ENCODE measurements at regions not wholly inside any gene's neighbourhood (a gene's known extent, or its start where the extent isn't known, plus 50 kb on each side); places are given as distances from the start of the nearest gene placed in this dataset.

DNA sequence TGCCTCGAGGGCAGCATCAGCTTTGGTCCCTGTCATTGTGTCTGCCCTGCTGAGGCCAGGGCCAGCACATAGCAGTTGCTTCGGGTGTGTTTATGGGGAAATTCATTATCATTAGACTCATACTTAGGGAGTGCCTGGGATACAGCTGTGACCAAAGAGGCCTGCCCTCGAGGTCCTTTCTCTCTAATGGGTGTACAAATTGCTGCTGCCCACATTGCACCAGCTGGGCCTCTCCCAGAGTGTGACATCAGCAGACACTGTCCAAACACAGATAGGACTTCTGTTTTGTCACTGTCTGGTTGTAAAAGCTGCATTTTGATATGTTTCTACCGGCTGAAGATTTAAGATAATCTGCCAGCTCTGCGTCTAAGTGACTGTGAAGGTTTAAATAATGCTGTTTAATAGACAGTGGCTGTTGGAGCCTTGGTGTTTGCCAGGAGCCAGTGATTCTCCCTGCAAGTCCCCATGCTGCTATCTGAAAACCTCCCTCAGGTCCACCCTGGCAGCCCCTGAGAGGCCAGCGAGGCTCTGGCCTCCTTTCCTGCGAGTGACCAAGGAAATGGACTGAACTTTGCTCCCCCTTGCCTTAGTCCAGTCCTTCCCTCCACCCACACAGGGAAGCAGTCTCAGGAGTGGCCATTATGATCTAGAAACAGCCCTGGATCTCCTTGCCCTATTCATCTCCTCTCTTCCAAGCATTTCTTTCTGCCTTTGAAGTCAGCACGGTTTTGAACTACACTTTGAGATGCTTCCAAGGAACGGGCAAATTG lies 505.2 kb downstream of the TBC1D22A start:
- no peak for DNase-seq
- Mint-ChIP-seq H3K36me3 (no peaks in the 10 kb centered on the region), H3K27me3 (peaks cover 4 to 7% of the 10 kb centered on the region in 2 donors), H3K27ac (no peak overlapping the region), H3K9me3 (peaks cover 0 to 2% (median 0%) of the 10 kb centered on the region in 5 donors), H3K4me3 (no peak overlapping the region), H3K4me1 (no peaks in the 10 kb centered on the region)
- H3K4me1 ChIP-seq (ENCODE audit: insufficient read depth, low read length) = no peaks in the 10 kb centered on the region
- CTCF ChIA-PET = no interaction called here
- no peak overlapping the region for H3K4me3 ChIP-seq (ENCODE audit: low read length)
- H3K27ac ChIP-seq (ENCODE audit: low read depth, low read length) = no peak overlapping the region
- POLR2A ChIA-PET = no interaction called here
- no peaks in the 10 kb centered on the region for H3K27me3 ChIP-seq (ENCODE audit: insufficient read depth, low read length, poor library complexity, severe bottlenecking)
- H3K36me3 ChIP-seq (ENCODE audit: insufficient read depth, low read length) = no peaks in the 10 kb centered on the region
- H3K9me3 ChIP-seq (ENCODE audit: low read length) = no peaks in the 10 kb centered on the region

DNA sequence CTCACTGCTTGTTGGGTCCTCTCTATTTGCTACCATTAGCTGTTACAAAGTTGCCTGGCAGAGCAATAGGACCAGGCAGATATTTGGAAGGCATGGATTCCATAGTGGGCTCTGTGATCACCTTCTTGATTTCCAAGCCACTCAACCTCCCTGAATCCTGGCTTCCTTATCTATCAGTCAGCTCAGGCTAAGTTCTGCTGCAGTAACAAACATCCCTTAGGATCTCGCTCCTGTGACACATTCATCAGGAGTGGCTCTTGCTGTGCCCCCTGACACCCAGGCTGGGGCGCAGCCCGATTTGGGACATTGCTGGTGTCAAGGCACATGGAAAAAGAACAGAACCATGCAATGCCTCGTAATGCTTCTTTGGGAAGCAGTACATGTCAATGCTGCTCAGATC lies 503.9 kb downstream of the TBC1D22A start:
- Mint-ChIP-seq H3K27ac (no peak overlapping the region), H3K4me1 (no peaks in the 10 kb centered on the region), H3K9me3 (peaks cover 0 to 2% (median 0%) of the 10 kb centered on the region in 5 donors), H3K27me3 (peaks cover 6 to 7% of the 10 kb centered on the region in 2 donors), H3K4me3 (no peak overlapping the region), H3K36me3 (no peaks in the 10 kb centered on the region)
- POLR2A ChIA-PET = no interaction called here
- no peak for DNase-seq
- CTCF ChIA-PET = no interaction called here
- H3K27ac ChIP-seq (ENCODE audit: low read depth, low read length) = no peak overlapping the region
- no peak overlapping the region for H3K4me3 ChIP-seq (ENCODE audit: low read length)
- H3K36me3 ChIP-seq (ENCODE audit: insufficient read depth, low read length) = no peaks in the 10 kb centered on the region
- no peaks in the 10 kb centered on the region for H3K4me1 ChIP-seq (ENCODE audit: insufficient read depth, low read length)
- no peaks in the 10 kb centered on the region for H3K9me3 ChIP-seq (ENCODE audit: low read length)
- H3K27me3 ChIP-seq (ENCODE audit: insufficient read depth, low read length, poor library complexity, severe bottlenecking) = no peaks in the 10 kb centered on the region

DNA sequence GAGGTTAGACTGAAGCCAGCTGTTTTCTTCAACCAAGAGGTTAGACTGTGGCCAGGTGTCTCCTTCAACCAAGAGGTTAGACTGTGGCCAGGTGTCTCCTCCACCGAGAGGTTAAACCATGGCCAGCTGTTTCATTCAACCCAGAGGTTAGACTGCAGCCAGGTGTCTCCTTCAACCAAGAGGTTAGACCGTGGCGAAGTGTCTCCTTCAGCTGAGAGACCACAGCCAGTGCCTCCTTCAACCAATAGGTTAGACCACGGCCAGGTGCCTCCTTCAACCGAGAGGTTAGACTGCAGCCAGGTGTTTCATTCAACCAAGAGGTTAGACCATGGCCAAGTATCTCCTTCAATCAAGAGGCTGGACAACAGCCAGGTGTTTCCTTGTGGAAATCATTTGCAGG lies 498.1 kb downstream of the TBC1D22A start:
- no peaks in the 10 kb centered on the region for H3K36me3 ChIP-seq (ENCODE audit: insufficient read depth, low read length)
- Mint-ChIP-seq H3K4me1 (no peaks in the 10 kb centered on the region), H3K36me3 (no peaks in the 10 kb centered on the region), H3K27ac (no peak overlapping the region), H3K27me3 (peaks cover 8 to 26% of the 10 kb centered on the region in 2 donors), H3K9me3 (peaks cover 0 to 6% (median 0%) of the 10 kb centered on the region in 5 donors), H3K4me3 (no peak overlapping the region)
- ChIA-PET CTCF (no interaction called here), POLR2A (no interaction called here)
- H3K27ac ChIP-seq (ENCODE audit: low read depth, low read length) = no peak overlapping the region
- H3K4me1 ChIP-seq (ENCODE audit: insufficient read depth, low read length) = no peaks in the 10 kb centered on the region
- DNase-seq = no peak
- H3K9me3 ChIP-seq (ENCODE audit: low read length) = no peaks in the 10 kb centered on the region
- H3K27me3 ChIP-seq (ENCODE audit: insufficient read depth, low read length, poor library complexity, severe bottlenecking) = no peaks in the 10 kb centered on the region
- no peak overlapping the region for H3K4me3 ChIP-seq (ENCODE audit: low read length)

DNA sequence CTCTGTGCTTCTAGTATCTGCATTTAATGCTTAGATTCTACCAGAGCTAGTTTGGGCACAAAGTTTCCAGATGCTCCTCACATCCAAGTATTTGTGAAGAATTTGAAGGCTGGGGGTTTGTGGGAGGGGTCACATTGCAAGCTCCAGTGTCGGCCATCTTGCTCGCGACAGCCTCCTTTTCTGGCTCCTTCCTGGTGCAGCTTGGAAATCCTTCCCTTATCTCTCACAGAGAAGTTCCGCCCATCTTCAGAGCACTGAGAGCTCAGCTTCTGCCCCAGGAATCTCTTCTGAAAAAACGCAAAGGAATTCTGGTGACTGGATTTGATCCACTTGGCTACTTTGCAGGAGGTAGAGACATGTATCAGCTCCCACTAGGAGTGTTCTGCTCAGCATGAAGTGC lies 497.5 kb downstream of the TBC1D22A start:
- H3K9me3 ChIP-seq (ENCODE audit: low read length) = no peaks in the 10 kb centered on the region
- CTCF ChIA-PET = no interaction called here
- POLR2A ChIA-PET = no interaction called here
- no peaks in the 10 kb centered on the region for H3K4me1 Mint-ChIP-seq
- DNase-seq = no peak
- H3K36me3 ChIP-seq (ENCODE audit: insufficient read depth, low read length) = no peaks in the 10 kb centered on the region
- H3K9me3 Mint-ChIP-seq = peaks cover 0 to 6% (median 0%) of the 10 kb centered on the region in 5 donors
- no peaks in the 10 kb centered on the region for H3K4me1 ChIP-seq (ENCODE audit: insufficient read depth, low read length)
- H3K4me3 ChIP-seq (ENCODE audit: low read length) = no peak overlapping the region
- no peaks in the 10 kb centered on the region for H3K36me3 Mint-ChIP-seq
- no peaks in the 10 kb centered on the region for H3K27me3 ChIP-seq (ENCODE audit: insufficient read depth, low read length, poor library complexity, severe bottlenecking)
- no peak overlapping the region for H3K4me3 Mint-ChIP-seq
- H3K27ac ChIP-seq (ENCODE audit: low read depth, low read length) = no peak overlapping the region
- peaks cover 8 to 26% of the 10 kb centered on the region in 2 donors for H3K27me3 Mint-ChIP-seq
- no peak overlapping the region for H3K27ac Mint-ChIP-seq

DNA sequence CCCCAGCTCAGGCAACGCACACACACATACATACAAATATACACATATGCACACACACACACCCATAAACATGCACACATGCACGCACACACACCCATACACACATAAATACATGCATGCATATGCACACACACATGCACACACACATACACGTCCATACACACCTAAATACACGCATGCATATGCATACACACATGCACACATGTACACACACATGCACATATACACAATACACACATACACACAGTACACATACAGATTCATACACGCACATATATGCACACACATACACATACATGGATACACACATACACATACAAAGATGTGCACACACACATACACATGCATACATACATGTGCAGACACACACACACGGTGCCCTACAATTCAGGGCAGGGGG lies 496.6 kb downstream of the TBC1D22A start:
- no peak overlapping the region for H3K27ac Mint-ChIP-seq
- no peak overlapping the region for H3K4me3 ChIP-seq (ENCODE audit: low read length)
- peaks cover 0 to 6% (median 0%) of the 10 kb centered on the region in 5 donors for H3K9me3 Mint-ChIP-seq
- no peaks in the 10 kb centered on the region for H3K4me1 Mint-ChIP-seq
- H3K27ac ChIP-seq (ENCODE audit: low read depth, low read length) = no peak overlapping the region
- H3K27me3 Mint-ChIP-seq = peaks cover 8 to 26% of the 10 kb centered on the region in 2 donors
- no peaks in the 10 kb centered on the region for H3K36me3 Mint-ChIP-seq
- H3K4me3 Mint-ChIP-seq = no peak overlapping the region
- ChIA-PET CTCF (no interaction called here), POLR2A (no interaction called here)
- no peaks in the 10 kb centered on the region for H3K36me3 ChIP-seq (ENCODE audit: insufficient read depth, low read length)
- H3K27me3 ChIP-seq (ENCODE audit: insufficient read depth, low read length, poor library complexity, severe bottlenecking) = no peaks in the 10 kb centered on the region
- H3K9me3 ChIP-seq (ENCODE audit: low read length) = no peaks in the 10 kb centered on the region
- DNase-seq = no peak
- H3K4me1 ChIP-seq (ENCODE audit: insufficient read depth, low read length) = no peaks in the 10 kb centered on the region

DNA sequence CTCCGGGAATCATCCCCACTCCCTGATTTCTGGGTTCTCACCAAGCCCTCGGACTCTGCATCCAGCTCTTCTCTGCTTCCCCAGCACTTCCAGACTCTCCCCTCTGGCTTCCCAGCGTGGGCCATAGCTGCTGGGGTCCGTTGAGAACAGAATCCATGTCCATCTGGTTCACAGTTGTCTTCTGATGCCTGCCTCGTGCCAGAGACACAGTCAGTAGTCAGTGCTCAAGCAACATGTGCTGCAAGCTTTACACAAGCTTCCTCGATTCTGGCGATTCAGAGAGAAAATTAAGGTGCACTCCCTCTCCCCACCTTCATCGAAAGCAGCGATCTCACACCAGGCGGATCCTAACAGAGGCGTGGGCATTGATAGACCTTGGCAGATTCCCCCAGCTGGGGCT lies 495.5 kb downstream of the TBC1D22A start:
- Mint-ChIP-seq H3K27me3 (peaks cover 6 to 26% of the 10 kb centered on the region in 2 donors), H3K4me1 (no peaks in the 10 kb centered on the region), H3K9me3 (peaks cover 0 to 6% (median 0%) of the 10 kb centered on the region in 5 donors), H3K27ac (no peak overlapping the region), H3K4me3 (no peak overlapping the region), H3K36me3 (no peaks in the 10 kb centered on the region)
- H3K4me1 ChIP-seq (ENCODE audit: insufficient read depth, low read length) = no peaks in the 10 kb centered on the region
- H3K27ac ChIP-seq (ENCODE audit: low read depth, low read length) = no peak overlapping the region
- H3K9me3 ChIP-seq (ENCODE audit: low read length) = no peaks in the 10 kb centered on the region
- ChIA-PET POLR2A (no interaction called here), CTCF (no interaction called here)
- DNase-seq = no peak
- no peak overlapping the region for H3K4me3 ChIP-seq (ENCODE audit: low read length)
- H3K36me3 ChIP-seq (ENCODE audit: insufficient read depth, low read length) = no peaks in the 10 kb centered on the region
- H3K27me3 ChIP-seq (ENCODE audit: insufficient read depth, low read length, poor library complexity, severe bottlenecking) = no peaks in the 10 kb centered on the region

DNA sequence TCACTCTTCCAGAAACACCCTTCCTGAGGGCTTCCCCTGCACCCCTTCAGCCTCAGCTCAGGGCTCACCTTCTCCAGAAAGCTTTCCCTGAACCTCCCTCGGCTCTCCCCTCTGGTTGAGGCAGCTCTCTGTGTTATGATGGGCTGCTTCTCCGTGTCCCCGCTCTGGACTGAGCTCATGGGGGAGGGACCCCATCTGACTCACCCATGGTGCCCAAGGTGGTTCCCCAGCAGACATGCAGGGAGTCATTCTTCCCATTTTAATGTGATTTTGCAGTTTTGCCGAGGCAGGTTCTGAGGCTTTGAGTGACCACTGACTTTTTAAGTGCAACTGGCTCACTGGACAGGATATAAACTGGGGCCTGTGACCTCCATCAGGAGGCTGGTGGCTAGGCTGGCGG lies 495.1 kb downstream of the TBC1D22A start:
- no peak for DNase-seq
- POLR2A ChIA-PET = no interaction called here

DNA sequence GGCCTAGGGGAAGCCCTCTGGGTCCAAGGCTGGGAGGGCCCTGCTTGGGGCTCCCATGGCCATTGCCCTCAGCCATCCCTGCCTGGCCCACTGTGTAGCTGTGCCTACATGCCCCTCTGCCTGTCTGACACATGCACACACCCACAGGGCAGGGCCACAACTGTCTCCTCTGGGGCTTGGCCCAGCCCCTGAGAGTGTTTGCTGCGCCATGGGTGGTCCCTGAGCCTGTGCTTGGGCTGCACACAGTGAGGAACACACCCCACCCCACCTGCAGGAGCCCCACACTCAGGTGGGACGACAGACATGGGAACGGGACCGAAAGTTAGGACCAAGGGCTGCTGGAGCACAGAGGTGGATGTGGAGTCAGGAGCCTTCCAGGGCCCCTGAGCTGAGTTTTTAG lies 489.5 kb downstream of the TBC1D22A start:
- Histone ChIP-seq H3K4me3 (ENCODE audit: low read length) (no peak overlapping the region), H3K36me3 (ENCODE audit: insufficient read depth, low read length) (no peaks in the 10 kb centered on the region), H3K27me3 (ENCODE audit: insufficient read depth, low read length, poor library complexity, severe bottlenecking) (no peaks in the 10 kb centered on the region), H3K4me1 (ENCODE audit: insufficient read depth, low read length) (no peaks in the 10 kb centered on the region), H3K27ac (ENCODE audit: low read depth, low read length) (no peak overlapping the region), H3K9me3 (ENCODE audit: low read length) (no peaks in the 10 kb centered on the region)
- Mint-ChIP-seq H3K27me3 (peaks cover 7 to 29% of the 10 kb centered on the region in 2 donors), H3K4me1 (no peaks in the 10 kb centered on the region), H3K4me3 (no peak overlapping the region), H3K36me3 (no peaks in the 10 kb centered on the region), H3K9me3 (no peaks in the 10 kb centered on the region), H3K27ac (no peak overlapping the region)
- DNase-seq = no peak
- ChIA-PET CTCF (no interaction called here), POLR2A (no interaction called here)

More for the DNA sequence above, 495.1 kb downstream of the TBC1D22A start:
- H3K4me1 Mint-ChIP-seq = no peaks in the 10 kb centered on the region
- H3K9me3 Mint-ChIP-seq = peaks cover 0 to 6% (median 0%) of the 10 kb centered on the region in 5 donors
- CTCF ChIA-PET = no interaction called here
- Histone ChIP-seq H3K4me1 (ENCODE audit: insufficient read depth, low read length) (no peaks in the 10 kb centered on the region), H3K27me3 (ENCODE audit: insufficient read depth, low read length, poor library complexity, severe bottlenecking) (no peaks in the 10 kb centered on the region), H3K9me3 (ENCODE audit: low read length) (no peaks in the 10 kb centered on the region), H3K27ac (ENCODE audit: low read depth, low read length) (no peak overlapping the region), H3K36me3 (ENCODE audit: insufficient read depth, low read length) (no peaks in the 10 kb centered on the region), H3K4me3 (ENCODE audit: low read length) (no peak overlapping the region)
- H3K27ac Mint-ChIP-seq = no peak overlapping the region
- H3K36me3 Mint-ChIP-seq = no peaks in the 10 kb centered on the region
- no peak overlapping the region for H3K4me3 Mint-ChIP-seq
- H3K27me3 Mint-ChIP-seq = peaks cover 6 to 26% of the 10 kb centered on the region in 2 donors

Measured in CD8-positive, alpha-beta memory T cell (primary cell).